ENCODE measurements at regions not wholly inside any gene's neighbourhood (a gene's known extent, or its start where the extent isn't known, plus 50 kb on each side); places are given as distances from the start of the nearest gene placed in this dataset.
"Not testable (repeated sequence)": the region's sequence is repeated elsewhere in the genome, so short reads cannot be mapped to it uniquely, and the experiment has no call there.

GRCh38 chr1:70747123-70747522 lies 300.5 kb downstream of the PTGER3 start:
- not testable (repeated sequence) for TF ChIP-seq SP1 (IDR thresholded peaks at IDR 0.05); TARDBP (IDR thresholded peaks at IDR 0.05); ELF4 (IDR thresholded peaks at IDR 0.05); FOXM1 (IDR thresholded peaks at IDR 0.05; ENCODE audit: borderline replicate concordance); FOXK2 (IDR thresholded peaks at IDR 0.05); SUZ12 (IDR thresholded peaks at IDR 0.05); ARNT (IDR thresholded peaks at IDR 0.05); ZNF384 (IDR thresholded peaks at IDR 0.05); HDGF (IDR thresholded peaks at IDR 0.05; ENCODE audit: borderline replicate concordance); LEF1 (IDR thresholded peaks at IDR 0.05; ENCODE audit: borderline replicate concordance)

Measured in HEK293T (cell line).